ENCODE measurements at regions not wholly inside any gene's neighbourhood (a gene's known extent, or its start where the extent isn't known, plus 50 kb on each side); places are given as distances from the start of the nearest gene placed in this dataset.

GRCh38 chr1:229896861-229897260 is 170.2 kb upstream of the GALNT2 start:
- H3K4me3 ChIP-seq (replicated peaks; ENCODE audit: insufficient read depth, low read length) = no peak overlapping the region
- no peak for TF ChIP-seq REST (IDR thresholded peaks at IDR 0.05; ENCODE audit: insufficient replicate concordance, low read depth)
- no peak for TF ChIP-seq POLR2AphosphoS5 (IDR thresholded peaks at IDR 0.05; ENCODE audit: low read depth)
- TF ChIP-seq CTCF (IDR thresholded peaks at IDR 0.05; ENCODE audit: insufficient read depth, low read length) = no peak
- no peak for TF ChIP-seq GABPA (IDR thresholded peaks at IDR 0.05; ENCODE audit: low read depth)
- TF ChIP-seq SPI1 (IDR thresholded peaks at IDR 0.05; ENCODE audit: borderline replicate concordance, low read depth) = no peak
- no peak overlapping the region for H3K27ac ChIP-seq (replicated peaks)
- no peak for DNase-seq (ENCODE audit: low read depth in 1 of 2, low spot score in 1 of 2)
- no peaks in the 10 kb centered on the region for H3K27me3 ChIP-seq (ENCODE audit: insufficient read depth, poor library complexity, severe bottlenecking)

GRCh38 chr1:229897501-229897900 is 169.5 kb upstream of the GALNT2 start:
- Histone ChIP-seq H3K27ac (replicated peaks) (no peak overlapping the region), H3K4me3 (replicated peaks; ENCODE audit: insufficient read depth, low read length) (no peak overlapping the region), H3K27me3 (ENCODE audit: insufficient read depth, poor library complexity, severe bottlenecking) (no peaks in the 10 kb centered on the region)
- no peak for DNase-seq (ENCODE audit: low read depth in 1 of 2, low spot score in 1 of 2)
- TF ChIP-seq GABPA (IDR thresholded peaks at IDR 0.05; ENCODE audit: low read depth) (no peak), CTCF (IDR thresholded peaks at IDR 0.05; ENCODE audit: insufficient read depth, low read length) (no peak), REST (IDR thresholded peaks at IDR 0.05; ENCODE audit: insufficient replicate concordance, low read depth) (no peak), SPI1 (IDR thresholded peaks at IDR 0.05; ENCODE audit: borderline replicate concordance, low read depth) (no peak), POLR2AphosphoS5 (IDR thresholded peaks at IDR 0.05; ENCODE audit: low read depth) (no peak)

- H3K27me3 ChIP-seq (ENCODE audit: insufficient read depth, poor library complexity, severe bottlenecking) = no peaks in the 10 kb centered on the region
Observed at GRCh38 chr1:229900220-229900619, 166.8 kb upstream of the GALNT2 start.

More at GRCh38 chr1:229900220-229900619, 166.8 kb upstream of the GALNT2 start:
- TF ChIP-seq POLR2AphosphoS5 (IDR thresholded peaks at IDR 0.05; ENCODE audit: low read depth) = no peak
- no peak for TF ChIP-seq GABPA (IDR thresholded peaks at IDR 0.05; ENCODE audit: low read depth)
- no peak for TF ChIP-seq SPI1 (IDR thresholded peaks at IDR 0.05; ENCODE audit: borderline replicate concordance, low read depth)
- no peak for TF ChIP-seq CTCF (IDR thresholded peaks at IDR 0.05; ENCODE audit: insufficient read depth, low read length)
- TF ChIP-seq REST (IDR thresholded peaks at IDR 0.05; ENCODE audit: insufficient replicate concordance, low read depth) = no peak
- DNase-seq (ENCODE audit: low read depth in 1 of 2, low spot score in 1 of 2) = no peak
- Histone ChIP-seq H3K27ac (replicated peaks) (no peak overlapping the region), H3K4me3 (replicated peaks; ENCODE audit: insufficient read depth, low read length) (no peak overlapping the region)

All from HL-60 (cell line).